Glutamatergic neuron (in vitro differentiated cells): ENCODE measurements at regions not wholly inside any gene's neighbourhood (a gene's known extent, or its start where the extent isn't known, plus 50 kb on each side); places are given as distances from the start of the nearest gene placed in this dataset.
A peak's percentile ranks its signal among the peaks of the same experiment; 100 is the strongest.

Experiments
- DNase-seq: peaks from one replicate; pipeline ENCODE4 v3.0.0; 2022
- H3K27ac Mint-ChIP-seq: one replicate; pipeline ENCODE4 v1.8.0; 2020; ENCODE audit warnings: mild to moderate bottlenecking, mixed read lengths, inconsistent platforms; ENCODE audit not compliant: unreplicated experiment
- H3K27me3 Mint-ChIP-seq: one replicate; pipeline ENCODE4 v1.8.0; 2020; ENCODE audit warnings: mild to moderate bottlenecking, moderate library complexity, mixed read lengths, inconsistent platforms; ENCODE audit not compliant: unreplicated experiment
- H3K36me3 Mint-ChIP-seq: one replicate; pipeline ENCODE4 v1.8.0; 2020; ENCODE audit warnings: mild to moderate bottlenecking, mixed read lengths, inconsistent platforms; ENCODE audit not compliant: unreplicated experiment
- H3K4me1 Mint-ChIP-seq: one replicate; pipeline ENCODE4 v1.8.0; 2020; ENCODE audit warnings: mild to moderate bottlenecking, low read depth, mixed read lengths, inconsistent platforms; ENCODE audit not compliant: unreplicated experiment
- H3K4me3 Mint-ChIP-seq: one replicate; pipeline ENCODE4 v1.8.0; 2020; ENCODE audit warnings: mild to moderate bottlenecking, mixed read lengths, inconsistent platforms; ENCODE audit not compliant: unreplicated experiment
- H3K9me3 Mint-ChIP-seq: one replicate; pipeline ENCODE4 v1.8.0; 2020; ENCODE audit warnings: mild to moderate bottlenecking, moderate library complexity, mixed read lengths, inconsistent platforms; ENCODE audit not compliant: unreplicated experiment
- TF ChIP-seq, protein P1 (sequence below): fragments of 200-600 bp; sonication (generic); IDR thresholded peaks from one replicate; pipeline ENCODE4 v1.5.0; 2021; ENCODE audit not compliant: partially characterized antibody, unreplicated experiment

DNA sequence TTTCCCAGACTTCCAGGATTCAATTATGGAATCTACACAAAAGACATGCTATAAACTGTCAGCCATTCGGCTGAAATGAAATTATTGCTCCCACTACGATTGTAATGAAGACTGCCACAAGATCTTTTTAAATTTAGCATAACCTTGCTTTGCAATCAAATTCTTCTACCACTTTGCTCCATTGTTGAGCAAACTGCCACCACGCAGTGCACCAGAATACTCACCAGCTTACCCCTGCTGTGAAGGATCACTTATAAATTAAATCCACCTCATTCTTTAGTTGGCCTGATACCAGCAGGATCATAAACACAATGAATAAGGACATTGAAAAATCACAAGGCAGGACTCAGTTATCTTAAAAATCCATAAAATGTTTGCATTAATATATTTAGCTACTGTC is 116.4 kb upstream of the PRNP start:
- no peaks in the 10 kb centered on the region for H3K4me1 Mint-ChIP-seq
- TF ChIP-seq, protein P1, sequence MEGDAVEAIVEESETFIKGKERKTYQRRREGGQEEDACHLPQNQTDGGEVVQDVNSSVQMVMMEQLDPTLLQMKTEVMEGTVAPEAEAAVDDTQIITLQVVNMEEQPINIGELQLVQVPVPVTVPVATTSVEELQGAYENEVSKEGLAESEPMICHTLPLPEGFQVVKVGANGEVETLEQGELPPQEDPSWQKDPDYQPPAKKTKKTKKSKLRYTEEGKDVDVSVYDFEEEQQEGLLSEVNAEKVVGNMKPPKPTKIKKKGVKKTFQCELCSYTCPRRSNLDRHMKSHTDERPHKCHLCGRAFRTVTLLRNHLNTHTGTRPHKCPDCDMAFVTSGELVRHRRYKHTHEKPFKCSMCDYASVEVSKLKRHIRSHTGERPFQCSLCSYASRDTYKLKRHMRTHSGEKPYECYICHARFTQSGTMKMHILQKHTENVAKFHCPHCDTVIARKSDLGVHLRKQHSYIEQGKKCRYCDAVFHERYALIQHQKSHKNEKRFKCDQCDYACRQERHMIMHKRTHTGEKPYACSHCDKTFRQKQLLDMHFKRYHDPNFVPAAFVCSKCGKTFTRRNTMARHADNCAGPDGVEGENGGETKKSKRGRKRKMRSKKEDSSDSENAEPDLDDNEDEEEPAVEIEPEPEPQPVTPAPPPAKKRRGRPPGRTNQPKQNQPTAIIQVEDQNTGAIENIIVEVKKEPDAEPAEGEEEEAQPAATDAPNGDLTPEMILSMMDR: no peak
- H3K4me3 Mint-ChIP-seq: no peak overlapping the region
- H3K27ac Mint-ChIP-seq: no peak overlapping the region
- H3K9me3 Mint-ChIP-seq: no peaks in the 10 kb centered on the region
- no peak for DNase-seq
- peaks cover 2% of the 10 kb centered on the region for H3K27me3 Mint-ChIP-seq
- H3K36me3 Mint-ChIP-seq: no peaks in the 10 kb centered on the region

DNA sequence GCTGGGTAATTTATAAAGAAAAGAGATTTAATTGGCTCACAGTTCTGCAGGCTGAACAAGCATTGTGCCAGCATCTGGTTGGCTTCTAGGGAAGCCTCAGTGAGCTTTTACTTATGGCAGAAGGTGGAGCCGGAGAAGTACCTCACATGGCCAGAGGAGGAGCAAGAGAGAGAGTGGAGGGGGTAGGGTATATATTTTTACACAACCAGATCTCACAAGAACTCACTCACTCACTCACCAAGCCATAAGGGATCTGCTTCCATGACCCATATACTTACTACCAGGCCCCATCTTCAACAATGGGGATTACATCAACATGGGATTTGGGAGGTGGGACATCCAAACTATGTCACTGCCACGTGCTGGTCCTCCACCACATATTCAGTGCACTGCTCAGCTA is 117.2 kb upstream of the PRNP start:
- DNase-seq: peak; percentile 28
- TF ChIP-seq, protein P1: peak; percentile 42
- no peaks in the 10 kb centered on the region for H3K4me1 Mint-ChIP-seq

DNA sequence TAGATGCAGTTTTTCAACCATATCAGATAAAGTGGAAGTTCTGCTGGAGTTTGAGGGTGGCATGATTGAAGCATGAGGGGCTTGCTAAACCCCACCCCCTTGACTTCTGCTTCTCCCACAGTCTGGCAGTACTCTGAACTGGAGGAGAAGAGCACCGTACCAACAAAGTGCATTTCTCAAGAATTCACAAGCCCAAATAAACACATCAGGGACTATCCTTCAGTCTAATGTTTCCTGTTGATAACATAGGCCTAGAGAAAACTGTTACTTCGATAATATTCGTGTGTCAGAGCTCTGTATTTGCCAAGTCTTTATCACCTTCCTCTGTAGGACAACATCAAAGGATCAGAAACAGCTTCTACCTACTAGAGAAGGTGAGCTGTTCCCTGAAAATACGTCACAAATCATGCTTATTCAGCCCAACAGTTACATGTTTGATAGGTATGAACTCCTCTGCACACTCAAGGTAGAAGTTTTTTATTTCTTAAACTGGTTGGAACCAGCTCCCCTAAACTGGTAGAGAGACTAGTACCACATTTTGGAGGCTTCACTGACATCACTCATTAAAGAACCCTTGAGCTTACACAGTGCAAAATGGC is 117.8 kb upstream of the PRNP start:
- DNase-seq: no peak
- Mint-ChIP-seq H3K36me3 (peaks cover 5% of the 10 kb centered on the region), H3K9me3 (peaks cover 2% of the 10 kb centered on the region), H3K4me1 (no peaks in the 10 kb centered on the region), H3K27me3 (peaks cover 2% of the 10 kb centered on the region), H3K4me3 (no peak overlapping the region), H3K27ac (no peak overlapping the region)
- TF ChIP-seq, protein P1: no peak

More for the DNA sequence above, 117.2 kb upstream of the PRNP start:
- H3K27ac Mint-ChIP-seq: no peak overlapping the region
- no peak overlapping the region for H3K4me3 Mint-ChIP-seq
- H3K27me3 Mint-ChIP-seq: peaks cover 2% of the 10 kb centered on the region
- H3K36me3 Mint-ChIP-seq: peaks cover 5% of the 10 kb centered on the region
- H3K9me3 Mint-ChIP-seq: no peaks in the 10 kb centered on the region

DNA sequence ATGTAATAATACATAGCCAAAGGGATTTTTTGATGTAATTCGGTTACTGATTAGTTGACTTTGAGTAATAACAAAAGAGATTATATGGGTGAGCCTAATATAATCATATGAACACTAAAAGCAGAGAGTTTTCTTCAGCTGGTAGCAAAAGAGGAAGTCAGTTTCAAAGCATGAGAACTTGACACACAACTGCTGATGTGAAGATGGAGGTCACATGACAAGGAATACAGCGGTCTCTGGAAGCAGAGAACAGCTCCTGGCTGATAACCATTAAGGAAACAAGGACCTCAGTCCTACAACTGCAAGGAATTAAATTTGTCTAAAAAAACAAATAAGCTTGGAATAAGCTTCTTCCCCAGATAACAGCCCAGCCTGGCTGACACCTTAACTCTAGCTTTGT is 119.1 kb upstream of the PRNP start:
- Mint-ChIP-seq H3K27ac (no peak overlapping the region), H3K4me3 (no peak overlapping the region), H3K4me1 (no peaks in the 10 kb centered on the region), H3K9me3 (peaks cover 2% of the 10 kb centered on the region), H3K27me3 (peaks cover 2% of the 10 kb centered on the region), H3K36me3 (peaks cover 5% of the 10 kb centered on the region)
- no peak for DNase-seq
- TF ChIP-seq, protein P1: no peak

DNA sequence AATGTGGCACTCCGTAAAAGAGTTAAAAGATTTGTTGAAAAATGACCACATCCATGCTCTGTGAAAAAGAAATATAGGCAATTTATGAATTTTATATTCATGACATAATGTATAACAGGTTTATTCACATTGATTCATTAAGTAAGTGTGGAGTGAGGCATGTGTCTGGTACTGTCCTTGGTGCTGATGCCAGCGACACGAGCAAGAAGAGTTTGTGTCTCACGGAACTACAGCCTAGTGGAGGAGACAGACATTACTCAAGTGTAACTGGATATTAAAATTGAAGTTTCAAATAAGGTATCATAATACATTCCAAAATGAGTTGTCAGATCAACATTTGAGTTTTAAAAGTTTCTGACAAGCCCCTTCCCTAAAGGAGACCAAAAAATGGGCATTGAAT is 122.7 kb upstream of the PRNP start:
- TF ChIP-seq, protein P1: no peak
- H3K9me3 Mint-ChIP-seq: peaks cover 2% of the 10 kb centered on the region
- peaks cover 5% of the 10 kb centered on the region for H3K36me3 Mint-ChIP-seq
- H3K4me3 Mint-ChIP-seq: no peak overlapping the region
- peaks cover 1% of the 10 kb centered on the region for H3K27me3 Mint-ChIP-seq
- H3K27ac Mint-ChIP-seq: no peak overlapping the region
- DNase-seq: no peak
- no peaks in the 10 kb centered on the region for H3K4me1 Mint-ChIP-seq
